ENCODE measurements at regions not wholly inside any gene's neighbourhood (a gene's known extent, or its start where the extent isn't known, plus 50 kb on each side); places are given as distances from the start of the nearest gene placed in this dataset.
A peak's percentile ranks its signal among the peaks of the same experiment; 100 is the strongest.

DNA sequence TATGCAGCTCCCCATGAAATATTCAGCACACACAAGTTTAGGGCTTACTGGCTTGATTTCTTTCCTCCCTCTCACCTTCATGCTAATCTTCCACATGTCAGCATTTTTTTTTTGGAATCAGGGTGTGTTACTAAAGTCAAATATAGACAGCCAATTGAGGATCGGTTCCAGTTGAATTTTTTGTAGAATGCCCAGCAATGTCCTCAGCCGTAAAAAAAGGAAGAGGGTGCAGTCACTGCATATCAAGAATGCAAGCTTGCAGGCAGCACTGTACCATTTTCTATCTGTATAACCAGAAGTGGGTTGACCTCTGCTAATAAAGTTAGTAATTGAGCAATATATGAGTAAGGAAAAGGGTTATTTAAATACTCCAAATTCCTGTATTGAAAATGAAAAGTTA, 51.4 kb upstream of the CHMP2B start:
- Histone ChIP-seq H3K9me3 (ENCODE audit: severe bottlenecking) (no peaks in the 10 kb centered on the region), H3K36me3 (ENCODE audit: low read depth) (no peaks in the 10 kb centered on the region), H3K27me3 (ENCODE audit: insufficient read depth, poor library complexity, severe bottlenecking) (no peaks in the 10 kb centered on the region), H3K4me3 (ENCODE audit: severe bottlenecking) (no peak overlapping the region), H3K4me1 (ENCODE audit: insufficient read depth, poor library complexity, severe bottlenecking) (no peaks in the 10 kb centered on the region), H3K27ac (ENCODE audit: poor library complexity, severe bottlenecking) (no peak overlapping the region)
- DNase-seq (ENCODE audit: low spot score), result no peak
- ATAC-seq (ENCODE audit: low read depth), result no peak
- no peak for TF ChIP-seq CTCF (IDR thresholded peaks at IDR 0.05; ENCODE audit: poor library complexity, severe bottlenecking)

GRCh38 chr3:87173776-87174175, 53.3 kb upstream of the CHMP2B start:
- no peak for TF ChIP-seq CTCF (IDR thresholded peaks at IDR 0.05; ENCODE audit: poor library complexity, severe bottlenecking)
- Histone ChIP-seq H3K27ac (ENCODE audit: poor library complexity, severe bottlenecking) (no peak overlapping the region), H3K9me3 (ENCODE audit: severe bottlenecking) (no peaks in the 10 kb centered on the region), H3K4me1 (ENCODE audit: insufficient read depth, poor library complexity, severe bottlenecking) (no peaks in the 10 kb centered on the region), H3K36me3 (ENCODE audit: low read depth) (no peaks in the 10 kb centered on the region), H3K27me3 (ENCODE audit: insufficient read depth, poor library complexity, severe bottlenecking) (no peaks in the 10 kb centered on the region), H3K4me3 (ENCODE audit: severe bottlenecking) (no peak overlapping the region)
- DNase-seq (ENCODE audit: low spot score) (no peak), ATAC-seq (ENCODE audit: low read depth) (no peak)

- Histone ChIP-seq H3K4me3 (ENCODE audit: severe bottlenecking) (no peak overlapping the region), H3K27ac (ENCODE audit: poor library complexity, severe bottlenecking) (no peak overlapping the region), H3K9me3 (ENCODE audit: severe bottlenecking) (no peaks in the 10 kb centered on the region), H3K36me3 (ENCODE audit: low read depth) (no peaks in the 10 kb centered on the region), H3K4me1 (ENCODE audit: insufficient read depth, poor library complexity, severe bottlenecking) (no peaks in the 10 kb centered on the region), H3K27me3 (ENCODE audit: insufficient read depth, poor library complexity, severe bottlenecking) (no peaks in the 10 kb centered on the region)
- ATAC-seq (ENCODE audit: low read depth) (no peak), DNase-seq (ENCODE audit: low spot score) (no peak)
- TF ChIP-seq CTCF (IDR thresholded peaks at IDR 0.05; ENCODE audit: poor library complexity, severe bottlenecking), result no peak
These were observed 54.0 kb upstream of the CHMP2B start for GRCh38 chr3:87173071-87173470.

DNA sequence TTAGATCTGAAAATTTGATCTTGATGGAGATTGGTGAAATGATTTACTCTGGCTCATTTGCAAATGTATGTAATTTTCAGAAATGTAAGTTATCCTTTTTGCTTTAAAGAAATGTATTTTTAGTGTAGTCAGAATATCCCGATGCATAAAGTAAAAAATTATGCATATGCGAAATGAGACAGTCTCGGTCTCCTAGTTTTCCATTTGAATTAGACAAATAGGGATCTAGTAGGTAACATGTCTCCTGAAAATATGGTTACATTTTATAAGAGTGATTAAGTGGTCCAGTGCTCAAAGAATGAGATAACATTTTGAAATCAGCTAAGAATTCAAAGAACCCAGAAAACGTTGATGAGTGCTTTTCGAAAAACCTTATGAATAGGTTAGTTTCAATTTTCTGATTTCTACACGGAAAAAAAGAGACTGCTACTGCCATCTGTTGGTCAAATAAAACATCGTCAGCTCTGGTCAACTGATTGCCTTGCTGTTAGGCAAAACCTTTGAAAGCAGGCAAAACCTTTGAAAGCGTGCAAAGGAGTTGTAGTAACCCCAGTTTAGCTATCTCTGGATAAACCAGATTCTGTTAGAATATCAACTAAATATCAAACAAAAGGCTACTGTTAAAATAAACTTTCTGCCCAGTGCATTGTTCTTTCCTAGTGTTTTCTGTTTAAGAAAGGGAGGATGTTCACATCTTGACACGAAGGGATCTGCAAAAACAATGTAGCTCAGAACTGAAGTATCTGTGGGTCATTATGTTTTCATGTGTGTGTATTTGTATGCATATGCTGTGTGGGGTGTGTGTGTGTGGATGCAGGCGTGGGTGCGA, 59.3 kb upstream of the CHMP2B start:
- peak; percentile 83 for TF ChIP-seq CTCF (IDR thresholded peaks at IDR 0.05; ENCODE audit: poor library complexity, severe bottlenecking)
- H3K27ac ChIP-seq (ENCODE audit: poor library complexity, severe bottlenecking), result no peak overlapping the region
- peak; percentile 55; the same call in 1 of the 3 replicates for ATAC-seq (ENCODE audit: low read depth)
- no peaks in the 10 kb centered on the region for H3K9me3 ChIP-seq (ENCODE audit: severe bottlenecking)
- DNase-seq (ENCODE audit: low spot score), result no peak
- no peaks in the 10 kb centered on the region for H3K4me1 ChIP-seq (ENCODE audit: insufficient read depth, poor library complexity, severe bottlenecking)
- H3K4me3 ChIP-seq (ENCODE audit: severe bottlenecking), result peak overlapping the region; percentile 8
- no peaks in the 10 kb centered on the region for H3K27me3 ChIP-seq (ENCODE audit: insufficient read depth, poor library complexity, severe bottlenecking)
- no peaks in the 10 kb centered on the region for H3K36me3 ChIP-seq (ENCODE audit: low read depth)

DNA sequence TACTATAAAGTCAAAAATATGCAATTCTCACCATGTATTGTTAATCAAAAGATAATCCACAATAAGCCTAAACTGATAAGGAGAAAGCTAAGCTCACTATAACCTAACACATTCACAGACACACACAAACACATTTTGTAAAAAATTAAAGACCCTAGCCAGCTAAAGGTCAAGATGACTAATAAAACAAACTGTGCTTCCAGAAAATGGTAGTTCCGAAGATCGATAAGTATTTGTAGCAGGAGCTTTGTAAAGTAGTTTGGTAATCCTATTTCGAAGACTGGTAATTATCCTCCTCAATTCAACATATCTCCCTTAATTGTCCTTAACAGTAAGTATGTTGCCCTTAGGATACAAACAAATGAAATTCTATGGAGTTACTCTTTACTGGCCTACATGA, 62.9 kb upstream of the CHMP2B start:
- no peak for ATAC-seq (ENCODE audit: low read depth)
- no peaks in the 10 kb centered on the region for H3K36me3 ChIP-seq (ENCODE audit: low read depth)
- H3K27me3 ChIP-seq (ENCODE audit: insufficient read depth, poor library complexity, severe bottlenecking), result no peaks in the 10 kb centered on the region
- H3K27ac ChIP-seq (ENCODE audit: poor library complexity, severe bottlenecking), result no peak overlapping the region
- no peaks in the 10 kb centered on the region for H3K9me3 ChIP-seq (ENCODE audit: severe bottlenecking)
- no peak for DNase-seq (ENCODE audit: low spot score)
- TF ChIP-seq CTCF (IDR thresholded peaks at IDR 0.05; ENCODE audit: poor library complexity, severe bottlenecking), result no peak
- no peaks in the 10 kb centered on the region for H3K4me1 ChIP-seq (ENCODE audit: insufficient read depth, poor library complexity, severe bottlenecking)
- no peak overlapping the region for H3K4me3 ChIP-seq (ENCODE audit: severe bottlenecking)

Measured in RWPE2 (cell line).